ENCODE measurements at regions not wholly inside any gene's neighbourhood (a gene's known extent, or its start where the extent isn't known, plus 50 kb on each side); places are given as distances from the start of the nearest gene placed in this dataset.

DNA sequence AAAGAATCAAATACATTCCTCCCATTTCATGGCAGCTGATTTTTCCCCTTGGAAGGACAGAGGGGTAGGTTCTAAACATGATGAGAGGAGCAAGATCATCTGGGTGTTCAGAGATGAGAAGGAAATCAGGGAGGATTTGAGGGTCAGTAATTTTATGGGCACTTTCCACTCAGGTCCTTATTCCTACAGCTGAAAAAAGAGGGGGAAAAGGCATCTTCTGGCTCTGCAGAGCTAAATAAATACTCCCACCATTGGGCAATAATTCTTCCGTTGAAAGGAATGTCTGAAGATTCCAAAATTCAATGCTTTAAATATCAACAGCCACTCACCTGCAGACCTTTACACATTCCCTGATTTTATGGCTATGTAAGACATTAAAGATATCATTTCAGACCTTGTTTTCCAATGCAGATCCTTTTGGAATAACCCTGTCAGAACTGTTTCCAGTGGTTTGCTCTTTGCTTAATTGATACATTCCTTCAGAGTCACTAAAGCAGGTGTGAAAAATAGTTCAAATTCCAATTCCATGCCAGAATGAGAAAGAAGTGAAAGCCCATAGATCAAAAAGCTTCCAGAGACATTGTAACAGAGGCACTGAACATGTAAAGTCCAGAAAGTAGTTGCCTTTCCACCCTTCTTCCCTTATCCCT is 233.3 kb upstream of the KRR1 start:
- TF ChIP-seq CTCF (IDR thresholded peaks at IDR 0.05) (no peak), TAF1 (IDR thresholded peaks at IDR 0.05; ENCODE audit: borderline replicate concordance, low read depth, low read length) (no peak)
- TF ChIP-seq, protein P1, sequence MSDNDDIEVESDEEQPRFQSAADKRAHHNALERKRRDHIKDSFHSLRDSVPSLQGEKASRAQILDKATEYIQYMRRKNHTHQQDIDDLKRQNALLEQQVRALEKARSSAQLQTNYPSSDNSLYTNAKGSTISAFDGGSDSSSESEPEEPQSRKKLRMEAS (IDR thresholded peaks at IDR 0.05; ENCODE audit: low read depth) = no peak
